ENCODE measurements at regions not wholly inside any gene's neighbourhood (a gene's known extent, or its start where the extent isn't known, plus 50 kb on each side); places are given as distances from the start of the nearest gene placed in this dataset.

GRCh38 chrX:994780-995179 lies 217.7 kb downstream of the CRLF2 start:
- TF ChIP-seq CTCF (conservative IDR thresholded peaks at IDR 0.05; ENCODE audit: low read depth in 2 of 2) (no peak), POLR2AphosphoS5 (IDR thresholded peaks at IDR 0.05; ENCODE audit: low read depth) (no peak), CREB1 (CRISPR knock-in tag; IDR thresholded peaks at IDR 0.05; ENCODE audit: low read depth) (no peak), ETS1 (IDR thresholded peaks at IDR 0.05) (no peak), EZH2phosphoT487 (IDR thresholded peaks at IDR 0.05; ENCODE audit: unreplicated experiment) (no peak), EZH2 (IDR thresholded peaks at IDR 0.05; ENCODE audit: low read depth, unreplicated experiment) (no peak), REST (IDR thresholded peaks at IDR 0.05; ENCODE audit: unreplicated experiment) (no peak), JUNB (IDR thresholded peaks at IDR 0.05; ENCODE audit: unreplicated experiment) (no peak), STAT1 (IDR thresholded peaks at IDR 0.05; ENCODE audit: unreplicated experiment) (no peak), NANOG (IDR thresholded peaks at IDR 0.05; ENCODE audit: borderline replicate concordance) (no peak), ZNF331 (CRISPR knock-in tag; IDR thresholded peaks at IDR 0.05; ENCODE audit: low read depth) (no peak), ZNF114 (CRISPR knock-in tag; IDR thresholded peaks at IDR 0.05) (no peak), ZNF462 (CRISPR knock-in tag; IDR thresholded peaks at IDR 0.05) (no peak)

Data from GM23338 (cell line).